HG03097 (cell line): ENCODE measurements at regions not wholly inside any gene's neighbourhood (a gene's known extent, or its start where the extent isn't known, plus 50 kb on each side); places are given as distances from the start of the nearest gene placed in this dataset.
"Not testable (repeated sequence)": the region's sequence is repeated elsewhere in the genome, so short reads cannot be mapped to it uniquely, and the experiment has no call there.

Experiments
- ATAC-seq: cut with Tn5 transposase; IDR thresholded peaks from one replicate; pipeline ENCODE4 v1.9.1; 2021; ENCODE audit not compliant: unreplicated experiment, low FRiP score

DNA sequence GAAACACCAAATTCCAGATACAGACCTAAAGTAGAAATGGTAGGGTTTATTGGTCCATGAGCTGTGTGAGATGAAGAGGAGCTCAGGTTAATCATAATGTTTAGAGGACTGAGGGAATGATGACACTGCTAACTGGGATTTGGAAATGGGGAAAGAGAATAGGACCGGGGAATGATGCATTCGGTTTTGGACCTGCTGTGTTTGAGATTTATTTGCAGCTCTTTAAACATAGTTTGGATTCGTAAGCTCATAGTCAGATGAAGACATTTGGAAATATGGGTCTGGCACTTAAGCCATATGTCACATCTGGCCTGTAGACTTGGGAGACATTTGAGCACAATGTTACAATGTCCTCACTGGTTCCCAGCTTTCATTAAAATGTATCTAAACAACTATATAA lies 127.9 kb upstream of the DUSP10 start:
- no peak for ATAC-seq

DNA sequence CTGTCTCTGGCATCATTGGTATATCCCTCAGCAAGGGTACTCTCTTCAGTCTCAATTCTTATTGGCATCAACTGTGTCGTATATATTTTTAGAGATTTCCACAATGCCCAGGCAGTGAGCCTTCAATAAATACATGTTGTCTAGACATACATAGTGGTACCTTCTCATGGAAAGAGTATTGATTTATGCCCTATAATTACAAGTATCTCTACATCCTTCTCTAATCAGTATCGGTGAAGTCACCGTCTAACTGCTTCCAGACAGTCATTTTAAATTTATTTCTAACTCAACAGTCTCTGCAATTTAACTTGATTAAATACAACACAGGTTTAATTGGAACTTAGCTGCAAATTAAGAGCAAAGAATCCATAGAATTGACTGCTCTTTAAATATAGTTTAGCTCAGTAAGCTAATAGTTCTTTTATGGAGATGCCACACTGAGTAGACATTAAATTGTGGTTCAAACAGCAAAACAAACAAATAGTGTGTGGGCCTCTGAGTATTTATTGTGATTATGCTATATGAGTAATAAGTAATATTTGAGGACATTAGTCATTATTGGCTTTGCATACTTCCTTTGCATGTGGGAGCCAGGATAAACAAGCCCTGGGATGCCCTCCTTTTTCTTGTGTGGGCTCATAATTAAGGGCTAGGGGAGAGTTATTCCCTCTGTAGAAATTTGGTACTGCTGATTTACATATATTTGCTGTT lies 126.9 kb upstream of the DUSP10 start:
- ATAC-seq: no peak

DNA sequence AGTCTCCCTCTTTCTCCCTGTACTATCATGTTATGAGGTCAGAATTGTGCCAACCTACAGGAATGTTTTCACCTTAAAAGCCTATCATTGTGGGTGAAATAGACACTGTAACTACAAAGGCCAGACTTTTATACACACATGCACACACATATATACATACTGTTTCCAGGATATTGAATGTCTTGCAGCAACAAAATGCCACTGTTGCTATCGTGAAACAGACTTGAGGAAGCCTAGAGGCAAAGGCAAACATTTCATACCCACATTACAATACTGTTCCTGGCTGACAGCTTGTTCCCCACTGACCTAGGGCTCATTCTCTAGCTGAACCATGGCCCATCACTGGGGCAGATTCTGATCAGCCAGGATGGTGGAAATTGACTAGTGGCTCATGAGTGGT lies 125.1 kb upstream of the DUSP10 start:
- no peak for ATAC-seq

DNA sequence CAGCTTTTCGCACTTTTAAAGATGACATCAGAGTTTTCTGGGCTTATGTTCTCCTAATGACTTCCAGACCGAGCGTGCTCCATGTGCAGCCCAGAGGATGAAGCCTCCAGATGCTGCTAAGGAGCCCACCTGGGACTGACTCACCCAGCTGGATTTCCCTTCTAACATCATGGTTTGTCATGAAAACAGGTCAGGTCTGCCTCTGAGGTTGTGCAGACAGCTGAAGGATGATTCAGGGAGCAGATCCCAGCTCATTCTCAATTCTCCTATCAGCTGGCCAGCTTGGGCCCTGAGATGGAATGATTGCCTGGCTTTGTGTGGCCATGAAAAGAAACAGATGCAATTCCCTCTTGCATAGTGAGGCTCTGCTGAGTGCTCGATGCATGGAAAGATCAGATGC lies 123.9 kb upstream of the DUSP10 start:
- no peak for ATAC-seq

DNA sequence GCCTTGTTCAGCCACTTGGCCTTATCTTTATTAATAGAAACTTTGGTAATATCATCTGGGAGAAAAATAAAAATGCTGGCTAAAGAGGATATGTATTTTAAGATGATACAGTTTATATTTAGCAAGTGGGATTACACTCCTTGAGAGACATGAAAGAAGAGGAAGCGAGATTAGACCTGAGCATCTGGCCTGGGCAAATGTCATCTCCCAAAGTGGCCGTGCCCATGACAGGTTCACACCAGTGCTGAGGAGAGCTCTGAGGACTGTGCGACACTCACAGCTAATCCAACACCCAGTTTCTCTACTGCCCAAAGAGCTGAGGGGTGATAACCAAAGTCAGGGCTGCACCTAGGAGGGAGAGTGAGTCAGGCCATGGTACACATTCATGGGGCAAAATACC lies 121.7 kb upstream of the DUSP10 start:
- no peak for ATAC-seq

DNA sequence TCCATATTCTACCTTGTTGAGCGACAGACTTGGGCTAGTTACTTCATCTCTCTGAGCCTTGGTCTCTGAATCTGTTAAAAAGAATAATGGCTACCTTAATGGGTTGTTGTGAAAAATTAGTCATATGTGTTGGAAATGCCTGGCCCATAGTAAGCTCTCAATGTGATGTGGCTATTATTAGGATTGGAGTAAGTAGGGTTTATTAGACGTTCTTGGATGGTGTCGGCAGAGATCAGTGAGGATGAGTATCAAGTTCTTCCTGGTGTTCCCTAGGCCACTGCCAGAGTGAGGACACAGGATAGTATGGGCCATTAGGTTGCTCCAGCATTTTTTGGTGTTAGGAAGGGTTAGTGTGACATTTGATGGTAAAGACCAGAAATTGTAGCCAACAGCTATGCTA lies 121.1 kb upstream of the DUSP10 start:
- no peak for ATAC-seq

DNA sequence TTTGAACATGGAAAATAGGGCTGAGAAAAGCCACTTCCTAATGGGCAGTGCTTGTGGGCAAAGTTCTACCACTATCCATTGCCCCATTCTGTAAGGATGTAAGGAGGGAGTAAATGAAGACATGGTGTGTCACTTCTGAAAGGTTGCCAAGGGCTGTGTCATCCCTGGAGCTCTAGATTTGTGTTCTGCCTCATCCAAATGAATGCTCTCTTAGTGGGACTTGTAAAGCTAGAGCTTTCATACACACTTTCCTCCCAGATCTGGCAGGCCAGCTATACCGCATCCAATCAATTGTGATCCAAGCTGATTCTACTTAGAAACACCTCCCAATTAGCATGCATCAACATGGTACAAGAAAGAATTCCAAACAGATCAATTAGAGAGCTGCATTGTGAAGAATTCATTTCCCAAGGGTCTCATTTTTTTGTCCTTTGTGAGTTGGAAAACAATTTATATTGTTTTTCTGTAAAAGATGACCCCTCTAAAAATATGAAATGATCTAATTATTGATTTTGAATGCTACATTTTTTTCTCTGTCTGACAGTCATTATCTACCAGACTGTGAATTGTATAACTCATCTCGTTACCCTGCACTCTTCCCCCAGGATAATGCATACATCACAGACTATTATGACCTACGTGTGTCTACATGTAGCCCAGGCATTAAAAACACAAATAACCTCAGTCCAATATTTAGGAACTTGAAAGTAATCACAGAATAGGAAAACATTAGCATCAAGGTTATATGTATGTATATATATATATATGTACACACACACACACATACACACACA lies 117.1 kb upstream of the DUSP10 start:
- no peak for ATAC-seq

DNA sequence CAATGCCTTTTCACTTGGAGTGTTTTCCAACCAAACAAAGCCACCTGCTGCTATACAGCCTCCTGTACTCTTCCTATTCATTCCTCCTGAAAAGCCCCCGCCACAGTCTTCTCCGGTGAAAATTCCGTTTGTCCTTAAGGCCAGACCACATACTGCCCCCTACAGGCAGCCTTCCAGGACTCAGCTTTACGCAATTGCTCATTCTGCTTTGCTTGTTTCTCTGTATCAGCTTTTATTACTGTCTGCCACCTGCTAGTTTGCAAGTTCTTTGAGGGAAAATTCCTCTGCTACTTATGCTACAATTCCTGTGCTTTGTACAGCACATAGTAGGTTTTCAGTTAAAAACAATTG lies 115.2 kb upstream of the DUSP10 start:
- not testable (repeated sequence) for ATAC-seq

DNA sequence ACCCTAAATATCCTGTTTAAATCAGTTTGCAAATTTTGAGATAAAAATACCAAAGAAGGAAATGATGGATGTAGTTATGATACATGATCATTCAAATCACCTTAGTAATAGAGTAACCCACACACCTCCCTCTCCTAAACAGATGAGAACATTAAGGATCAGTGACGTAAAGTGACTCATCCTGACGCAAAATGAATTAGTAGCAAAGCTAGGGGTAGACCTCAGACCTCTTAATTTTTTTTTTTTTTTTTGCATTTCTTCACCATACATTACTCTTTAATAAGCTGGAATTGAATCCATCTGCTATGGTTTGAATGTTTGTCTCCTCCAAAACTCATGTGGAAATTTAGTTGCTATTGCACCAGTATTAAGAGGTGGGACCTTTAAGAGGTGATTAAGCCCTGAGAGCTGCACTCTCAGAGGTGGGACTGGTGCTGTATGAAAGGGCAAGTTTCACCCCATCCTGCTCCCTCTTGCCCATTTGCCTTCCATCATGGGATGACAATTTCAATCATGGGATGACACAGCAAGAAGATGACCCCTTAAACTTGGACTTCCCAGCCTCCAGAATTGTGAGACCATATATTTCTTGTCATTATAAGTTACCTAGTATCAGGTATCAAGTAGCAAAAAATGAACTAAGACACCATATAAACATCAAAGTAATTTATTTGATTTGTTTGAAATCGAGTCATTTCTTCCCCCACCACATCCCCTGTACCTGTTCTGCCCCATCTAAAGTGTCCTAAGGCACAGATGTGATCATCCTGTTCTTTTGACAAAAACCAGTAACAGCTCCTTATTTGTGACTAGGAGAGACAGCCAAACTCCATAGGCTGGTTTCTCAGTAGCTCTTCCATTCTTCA lies 114.6 kb upstream of the DUSP10 start:
- ATAC-seq: no peak

DNA sequence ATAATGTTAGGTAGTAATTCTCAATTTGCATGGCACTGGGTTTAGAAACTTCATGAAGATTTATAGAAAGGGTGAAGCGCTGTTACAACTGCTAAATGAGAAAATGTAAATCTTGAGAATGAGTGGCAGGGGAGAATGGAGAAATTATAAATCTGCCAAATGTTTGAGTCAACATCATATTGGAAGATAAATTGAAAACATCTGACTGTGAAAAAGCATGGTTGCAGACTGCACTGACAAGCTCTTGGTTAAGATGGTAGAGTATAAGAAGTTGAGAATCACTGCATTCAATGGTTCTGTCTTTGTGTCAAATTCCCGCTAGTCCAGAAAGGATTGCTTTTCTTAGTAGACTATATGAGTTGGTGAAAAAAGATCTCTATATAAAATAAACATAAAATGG lies 113.3 kb upstream of the DUSP10 start:
- ATAC-seq: no peak

DNA sequence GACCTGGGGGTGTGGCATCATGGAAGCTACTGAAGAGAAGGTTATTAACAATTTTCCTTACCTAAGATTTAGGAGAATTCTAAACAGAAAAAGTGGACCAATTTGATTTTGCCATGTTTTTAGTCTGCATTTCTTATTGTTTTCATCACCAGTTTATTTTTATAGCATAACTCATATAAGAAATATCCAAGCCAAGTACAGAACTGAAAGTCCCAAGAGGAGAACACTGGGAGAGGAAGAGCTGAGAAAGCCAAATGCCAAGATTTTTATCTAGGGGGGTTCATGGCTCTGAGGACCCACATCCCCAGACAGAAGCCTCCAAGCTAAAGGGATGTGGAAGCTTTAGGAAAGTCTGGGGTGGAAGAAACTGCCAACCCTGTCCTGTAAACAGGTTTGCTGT lies 109.4 kb upstream of the DUSP10 start:
- ATAC-seq: no peak

DNA sequence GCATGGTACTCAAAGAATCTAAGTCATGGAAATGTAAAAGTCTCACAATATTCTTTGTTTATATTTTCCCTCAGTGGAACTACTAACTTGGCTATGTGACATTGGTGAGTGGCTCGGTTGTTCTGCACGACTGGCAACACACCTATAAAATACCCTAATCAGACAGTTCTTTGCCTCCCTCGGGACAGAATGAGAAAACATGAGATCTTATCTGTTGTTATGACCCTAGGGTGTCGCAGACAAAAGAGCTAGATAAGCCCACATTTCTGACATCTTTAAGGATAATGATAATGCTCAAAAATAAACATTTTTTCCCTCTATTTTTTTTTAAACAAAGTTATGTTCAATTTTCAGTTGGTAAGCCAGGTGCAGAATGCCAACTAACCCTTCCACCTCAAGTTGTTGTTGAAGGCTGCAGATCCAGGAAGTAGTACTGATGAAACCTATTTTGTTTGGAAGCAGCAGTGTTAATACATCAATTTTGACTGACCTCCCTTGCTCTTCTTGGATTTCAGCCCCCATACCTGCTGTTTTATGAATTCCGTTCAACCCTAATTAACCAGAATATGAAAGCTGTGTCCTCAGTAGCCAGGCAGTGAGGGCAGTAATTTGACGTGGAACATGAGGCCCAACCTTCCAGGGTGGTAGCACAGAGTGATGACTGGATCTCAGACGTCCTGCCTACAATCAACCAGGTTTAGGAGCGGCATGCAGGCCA lies 108.7 kb upstream of the DUSP10 start:
- ATAC-seq: no peak

DNA sequence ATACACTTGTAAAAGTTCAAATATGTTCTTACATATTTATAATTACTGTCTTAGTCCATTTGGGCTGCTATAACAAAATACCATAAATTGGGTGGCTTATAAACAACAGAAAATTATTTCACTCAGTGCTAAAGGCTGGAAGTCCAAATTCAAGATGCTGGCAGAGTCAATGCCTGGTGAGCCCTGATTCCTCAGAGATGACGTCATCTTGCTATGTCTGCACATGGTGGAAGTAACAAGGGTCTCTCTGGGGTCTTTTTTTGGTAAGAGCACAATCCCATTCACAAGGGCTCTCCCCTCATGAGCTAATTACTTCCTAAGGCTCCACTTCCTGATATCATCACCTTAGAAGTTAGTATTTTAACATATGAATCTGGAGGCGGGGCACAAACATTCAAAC lies 108.0 kb upstream of the DUSP10 start:
- no peak for ATAC-seq

DNA sequence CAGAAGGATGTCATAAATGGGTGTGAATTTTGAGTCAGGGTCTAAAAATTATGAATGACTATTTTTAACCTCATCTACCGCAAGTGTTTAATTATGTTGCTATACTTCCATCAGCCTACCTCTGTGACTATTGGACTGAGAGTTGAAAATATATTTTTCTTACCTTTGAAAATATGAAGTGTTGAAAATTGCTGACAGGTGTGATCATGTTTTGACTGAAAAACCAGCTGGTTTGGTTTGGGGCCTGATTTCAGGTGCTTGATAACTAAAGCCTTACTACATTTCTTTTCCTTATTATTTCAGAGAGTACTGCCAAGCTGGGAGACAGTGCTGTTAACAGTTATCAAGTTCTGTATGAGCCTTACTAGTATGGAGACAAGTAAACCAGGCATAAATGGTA lies 107.2 kb upstream of the DUSP10 start:
- no peak for ATAC-seq

DNA sequence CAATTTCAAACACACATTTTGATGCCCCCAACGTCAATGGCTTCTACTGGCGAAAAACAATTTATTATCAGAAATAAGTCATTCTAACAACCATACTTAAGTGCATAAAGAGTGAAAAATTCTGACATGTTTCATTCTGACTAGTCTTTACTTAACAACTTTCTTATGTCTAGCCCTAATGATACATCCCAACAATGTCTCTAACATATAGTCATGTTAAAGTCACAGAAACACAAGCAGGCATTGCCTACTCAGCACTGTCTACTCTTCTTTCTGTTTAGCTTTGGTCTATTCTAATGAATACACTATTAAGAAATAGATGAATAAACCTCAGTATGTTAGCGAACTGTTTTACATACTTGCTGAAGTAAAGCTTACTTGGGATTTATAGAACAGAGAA lies 105.8 kb upstream of the DUSP10 start:
- ATAC-seq: no peak

DNA sequence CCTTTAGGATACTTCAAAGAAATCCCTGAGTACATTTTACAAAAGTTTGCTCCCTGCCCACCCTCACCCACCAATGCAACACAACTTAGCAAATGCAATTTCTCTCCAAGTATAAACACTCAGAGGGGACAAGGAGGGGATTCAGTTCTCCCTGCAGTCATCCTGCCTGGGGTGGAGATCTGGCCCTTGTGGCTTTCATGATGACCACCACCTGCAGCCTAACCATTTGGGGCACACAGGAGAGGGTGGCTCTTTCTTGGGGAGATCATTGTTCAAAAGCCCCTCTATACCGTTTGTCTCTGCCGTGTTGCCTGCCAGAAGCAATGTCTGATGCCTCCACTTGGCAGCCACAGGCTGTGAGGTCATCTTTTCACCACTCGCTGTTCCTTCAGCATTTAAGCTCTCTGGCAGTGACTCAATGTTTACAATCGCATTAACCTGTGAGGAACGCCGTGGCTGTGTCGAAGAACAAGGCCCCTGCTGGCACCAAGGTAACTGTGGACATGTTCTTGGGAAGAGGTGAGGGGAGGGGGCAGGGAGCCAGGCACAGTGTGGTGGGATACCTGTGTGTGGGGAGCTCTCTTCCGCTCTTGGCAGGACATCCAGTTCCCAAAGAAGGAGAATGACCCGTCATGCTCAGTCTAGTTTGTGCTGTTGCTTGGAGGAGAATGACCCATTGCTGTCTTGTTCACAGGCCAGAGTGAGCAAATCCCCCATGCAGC lies 103.9 kb upstream of the DUSP10 start:
- no peak for ATAC-seq

DNA sequence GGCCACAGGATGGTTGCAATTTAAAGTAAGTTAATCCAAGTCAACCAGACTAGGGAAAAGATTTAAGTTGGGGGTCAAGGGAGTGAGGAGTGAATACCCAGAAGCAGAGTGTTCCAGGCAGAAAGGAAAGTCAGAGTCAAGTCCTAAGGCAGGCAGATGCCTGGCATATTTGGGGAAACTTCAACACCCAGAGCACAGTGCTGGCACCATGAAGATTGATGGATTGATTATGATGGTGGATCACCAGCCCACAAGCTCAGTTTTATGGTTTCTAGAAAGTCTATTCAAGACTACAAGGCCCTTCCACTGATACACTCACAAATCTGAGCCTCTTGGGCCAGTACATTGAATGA lies 100.1 kb upstream of the DUSP10 start:
- no peak for ATAC-seq

DNA sequence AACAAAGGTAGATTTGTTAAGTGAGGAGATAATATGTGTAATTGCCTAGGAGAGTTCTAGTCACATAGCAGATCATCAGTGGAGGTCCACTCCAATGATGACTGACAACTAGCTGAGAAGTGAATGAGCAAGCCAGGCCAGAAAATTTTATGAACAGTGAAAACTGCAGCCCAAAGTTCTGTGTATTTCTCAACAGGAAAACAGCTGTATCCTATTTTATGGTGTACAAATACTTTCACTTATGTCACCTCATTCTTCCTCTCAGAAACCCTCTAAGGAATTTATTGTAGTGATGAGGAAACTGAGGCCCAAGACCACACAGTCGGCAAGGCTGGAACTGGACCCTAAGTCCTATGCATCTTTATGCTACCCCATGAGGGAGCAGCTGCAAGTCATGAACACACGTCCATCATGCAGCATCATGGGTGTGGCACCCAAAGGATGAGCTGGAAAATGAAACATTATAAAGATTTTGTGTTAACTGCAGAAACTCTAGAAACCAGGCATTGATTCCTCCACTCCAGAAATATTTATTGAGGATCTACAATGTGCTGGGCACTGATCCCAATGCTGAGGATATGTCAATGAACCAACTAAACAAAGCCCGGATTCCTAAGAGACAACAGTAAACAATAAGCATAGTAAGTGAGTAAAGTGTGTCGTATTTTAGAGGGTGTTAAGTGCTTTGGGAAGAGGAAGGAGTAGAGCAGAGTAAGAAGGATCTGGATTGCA lies 99.5 kb upstream of the DUSP10 start:
- ATAC-seq: no peak

DNA sequence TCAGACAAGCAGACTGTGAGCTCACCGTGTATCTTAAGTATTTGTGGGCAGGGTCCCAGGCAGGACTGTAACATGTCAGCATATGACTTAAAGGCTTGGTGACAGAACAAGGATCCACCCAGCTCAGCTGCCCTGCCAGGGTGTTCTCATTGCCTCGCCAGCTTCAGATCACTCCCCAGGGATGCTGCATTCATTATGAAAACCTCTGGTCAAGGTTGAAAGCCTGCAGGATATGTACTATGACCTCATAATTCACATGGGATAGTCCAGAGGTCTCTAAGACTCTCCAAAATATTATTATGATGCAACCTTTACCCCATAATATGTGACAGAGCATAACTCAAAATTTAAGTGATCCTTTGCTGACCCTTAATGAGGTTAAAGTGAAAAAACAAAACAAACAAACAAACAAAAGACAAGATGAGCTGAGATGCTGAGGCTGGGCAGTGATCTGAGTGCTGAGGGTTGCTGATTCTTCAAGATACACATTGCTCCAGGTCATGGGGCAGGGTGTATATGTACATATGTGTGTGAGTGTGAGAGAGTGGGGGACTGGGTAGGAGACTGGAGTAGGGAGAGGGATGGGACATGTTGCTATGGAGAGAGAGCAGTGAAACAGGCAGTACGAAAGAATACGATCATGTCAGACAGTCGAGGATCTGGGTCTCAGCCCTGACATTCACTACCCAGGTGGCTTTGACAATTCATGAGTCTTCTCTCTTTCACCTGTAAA lies 98.8 kb upstream of the DUSP10 start:
- peak; percentile 38 for ATAC-seq
